ENCODE measurements at regions not wholly inside any gene's neighbourhood (a gene's known extent, or its start where the extent isn't known, plus 50 kb on each side); places are given as distances from the start of the nearest gene placed in this dataset.

GRCh38 chr4:126784966-126785580 is 847.7 kb upstream of the INTU start:
- TF ChIP-seq POLR2A (IDR thresholded peaks at IDR 0.05; ENCODE audit: low read depth, low read length) = no peak
- TF ChIP-seq TAF1 (IDR thresholded peaks at IDR 0.05; ENCODE audit: low read depth, low read length) = no peak
- no peak for TF ChIP-seq POLR2AphosphoS5 (IDR thresholded peaks at IDR 0.05; ENCODE audit: low read depth, low read length)
